ENCODE measurements at regions not wholly inside any gene's neighbourhood (a gene's known extent, or its start where the extent isn't known, plus 50 kb on each side); places are given as distances from the start of the nearest gene placed in this dataset.

GRCh38 chr2:8541636-8542035 lies 140.2 kb upstream of the ID2 start:
- Histone ChIP-seq H3K4me1 (ENCODE audit: low read depth) (peaks cover 31% of the 10 kb centered on the region), H3K9me3 (no peaks in the 10 kb centered on the region), H3K4me3 (no peak overlapping the region), H3K36me3 (ENCODE audit: low read depth) (no peaks in the 10 kb centered on the region)
- TF ChIP-seq CTCF (IDR thresholded peaks at IDR 0.05) = no peak
- intact Hi-C loops (cut with DNase I, micrococcal nuclease) = no loop called here
- ATAC-seq (no peak), DNase-seq (no peak)

- Histone ChIP-seq H3K9me3 (no peaks in the 10 kb centered on the region), H3K36me3 (ENCODE audit: low read depth) (no peaks in the 10 kb centered on the region), H3K4me3 (no peak overlapping the region), H3K4me1 (ENCODE audit: low read depth) (peaks cover 31% of the 10 kb centered on the region)
- TF ChIP-seq CTCF (IDR thresholded peaks at IDR 0.05) = no peak
- intact Hi-C loops (cut with DNase I, micrococcal nuclease) = no loop called here
- DNase-seq (no peak), ATAC-seq (no peak)
These were observed 139.3 kb upstream of the ID2 start for GRCh38 chr2:8542381-8543059.

- intact Hi-C loops (cut with DNase I, micrococcal nuclease) = no loop called here
- Histone ChIP-seq H3K4me1 (ENCODE audit: low read depth) (peaks cover 31% of the 10 kb centered on the region), H3K36me3 (ENCODE audit: low read depth) (no peaks in the 10 kb centered on the region), H3K4me3 (no peak overlapping the region), H3K9me3 (no peaks in the 10 kb centered on the region)
- TF ChIP-seq CTCF (IDR thresholded peaks at IDR 0.05) = no peak
- no peak for DNase-seq
- no peak for ATAC-seq
These were observed 138.8 kb upstream of the ID2 start for GRCh38 chr2:8543060-8543382.

- Histone ChIP-seq H3K4me3 (no peak overlapping the region), H3K36me3 (ENCODE audit: low read depth) (no peaks in the 10 kb centered on the region), H3K9me3 (no peaks in the 10 kb centered on the region), H3K4me1 (ENCODE audit: low read depth) (peaks cover 28% of the 10 kb centered on the region)
- DNase-seq = peak in 2 of 3 donors; percentile 56 to 82
- intact Hi-C loops (cut with DNase I, micrococcal nuclease) = no loop called here
- no peak for TF ChIP-seq CTCF (IDR thresholded peaks at IDR 0.05)
- ATAC-seq = peak; percentile 51
These were observed 138.3 kb upstream of the ID2 start for GRCh38 chr2:8543383-8544170.

GRCh38 chr2:8544171-8544785 lies 137.6 kb upstream of the ID2 start:
- DNase-seq (peak in 1 of 3 donors; percentile 54), ATAC-seq (no peak)
- Histone ChIP-seq H3K9me3 (no peaks in the 10 kb centered on the region), H3K36me3 (ENCODE audit: low read depth) (no peaks in the 10 kb centered on the region), H3K4me3 (no peak overlapping the region), H3K4me1 (ENCODE audit: low read depth) (peaks cover 26% of the 10 kb centered on the region)
- intact Hi-C loops (cut with DNase I, micrococcal nuclease) = no loop called here
- TF ChIP-seq CTCF (IDR thresholded peaks at IDR 0.05) = no peak

Measured in mucosa of descending colon (tissue), 3 donors.